ENCODE measurements at regions not wholly inside any gene's neighbourhood (a gene's known extent, or its start where the extent isn't known, plus 50 kb on each side); places are given as distances from the start of the nearest gene placed in this dataset.

DNA sequence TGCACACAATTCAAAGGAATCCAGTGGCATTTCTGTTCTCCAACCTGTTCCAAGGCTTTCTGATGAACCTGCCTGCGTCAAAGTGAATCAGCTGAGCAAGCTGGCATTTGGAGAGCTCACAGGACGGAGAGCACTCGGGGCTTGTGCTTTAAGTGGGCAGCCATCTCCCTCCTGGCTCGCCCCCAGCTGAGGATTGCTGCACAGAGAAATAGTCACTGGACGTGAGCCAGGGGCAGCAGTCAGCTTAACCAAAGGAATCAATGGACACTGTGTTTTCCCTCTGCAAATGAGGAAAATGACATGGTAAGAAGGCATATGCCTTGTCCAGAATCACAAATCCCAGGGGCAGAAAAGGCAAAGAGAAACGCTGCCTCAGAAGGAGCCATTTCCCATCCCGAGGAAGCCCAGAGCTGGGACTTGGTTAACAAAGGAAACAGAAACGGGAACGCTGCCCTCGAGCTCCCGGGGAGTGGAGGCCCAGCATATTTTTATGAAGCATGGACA, 299.4 kb downstream of the ZSWIM6 start:
- Histone ChIP-seq H3K4ac (ENCODE audit: low read length) (no peak overlapping the region), H3K9me3 (replicated peaks in 1 of 2; ENCODE audit: control insufficient read depth in 2 of 2, insufficient read depth in 1 of 2, low read depth in 1 of 2, low read length in 2 of 2) (no peaks in the 10 kb centered on the region), H3K14ac (ENCODE audit: low read length) (no peak overlapping the region), H2AFZ (ENCODE audit: low read length) (peak overlapping the region; percentile 87), H3K4me1 (ENCODE audit: control insufficient read depth in 2 of 2, insufficient read depth in 1 of 2, low read depth in 1 of 2, low read length in 2 of 2) (peaks cover 7 to 9% of the 10 kb centered on the region in 2 donors), H3K4me3 (ENCODE audit: low read length in 2 of 2) (no peak overlapping the region), H2AK5ac (ENCODE audit: low read depth, low read length) (no peak overlapping the region), H3K18ac (ENCODE audit: low read length) (no peak overlapping the region), H3K79me1 (ENCODE audit: low read depth, low read length) (peaks cover under 1% of the 10 kb centered on the region), H3K9ac (ENCODE audit: low read depth, low read length, poor library complexity) (no peak overlapping the region), H2BK12ac (ENCODE audit: low read length) (no peak overlapping the region), H2BK120ac (ENCODE audit: low read depth, low read length) (no peak overlapping the region), H3K27me3 (ENCODE audit: control insufficient read depth in 3 of 3, insufficient read depth in 3 of 3, low read depth in 1 of 3, low read length in 3 of 3) (no peaks in the 10 kb centered on the region), H3K27ac (replicated peaks; ENCODE audit: low read length) (peak overlapping the region; percentile 11), H4K8ac (ENCODE audit: low read depth, low read length) (no peak overlapping the region), H4K91ac (ENCODE audit: low read depth, low read length, poor library complexity) (no peak overlapping the region), H3K36me3 (replicated peaks in 1 of 2; ENCODE audit: control insufficient read depth in 2 of 2, insufficient read depth in 2 of 2, low read length in 2 of 2) (no peaks in the 10 kb centered on the region), H3K4me2 (ENCODE audit: insufficient read depth, low read length, poor library complexity, severe bottlenecking) (no peak overlapping the region), H3K23ac (ENCODE audit: low read depth, low read length, poor library complexity) (no peak overlapping the region), H2BK15ac (ENCODE audit: low read length) (no peak overlapping the region), H2BK5ac (ENCODE audit: low read length) (no peak overlapping the region)
- WGBS, 2 donors (ENCODE audit: extremely low coverage in 2 of 2, insufficient read length in 2 of 2, insufficient replicate concordance in 1 of 2), result no CpG with 5 or more reads among the region's 11 CpGs
- DNase-seq (ENCODE audit: low spot score), result no peak

DNA sequence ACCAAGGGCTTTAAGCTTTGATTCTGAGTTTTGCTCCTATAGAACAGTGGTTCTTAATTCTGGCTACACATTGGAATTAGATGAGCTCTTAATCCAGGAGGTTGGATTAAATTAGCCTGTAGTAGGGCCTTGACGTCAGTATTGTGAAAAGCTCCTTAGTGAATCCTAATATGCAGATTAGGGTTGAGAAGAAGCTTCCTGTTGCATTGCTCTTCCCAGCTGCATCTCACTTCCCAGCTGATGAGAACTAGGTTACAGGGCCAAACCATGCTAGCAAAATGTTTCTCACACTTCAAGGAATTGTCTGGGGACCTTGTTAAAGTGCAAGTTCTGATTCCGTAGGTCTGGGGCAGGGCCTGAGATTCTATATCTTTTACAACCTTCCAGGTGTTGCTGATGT, 300.0 kb downstream of the ZSWIM6 start:
- Histone ChIP-seq H3K4me2 (ENCODE audit: insufficient read depth, low read length, poor library complexity, severe bottlenecking) (no peak overlapping the region), H3K27ac (replicated peaks; ENCODE audit: low read length) (no peak overlapping the region), H4K8ac (ENCODE audit: low read depth, low read length) (no peak overlapping the region), H3K79me1 (ENCODE audit: low read depth, low read length) (no peaks in the 10 kb centered on the region), H3K18ac (ENCODE audit: low read length) (no peak overlapping the region), H2BK15ac (ENCODE audit: low read length) (no peak overlapping the region), H3K4me3 (ENCODE audit: low read length in 2 of 2) (no peak overlapping the region), H3K4ac (ENCODE audit: low read length) (no peak overlapping the region), H3K27me3 (ENCODE audit: control insufficient read depth in 3 of 3, insufficient read depth in 3 of 3, low read depth in 1 of 3, low read length in 3 of 3) (no peaks in the 10 kb centered on the region), H3K23ac (ENCODE audit: low read depth, low read length, poor library complexity) (no peak overlapping the region), H3K9me3 (replicated peaks in 1 of 2; ENCODE audit: control insufficient read depth in 2 of 2, insufficient read depth in 1 of 2, low read depth in 1 of 2, low read length in 2 of 2) (no peaks in the 10 kb centered on the region), H2BK5ac (ENCODE audit: low read length) (no peak overlapping the region), H3K4me1 (ENCODE audit: control insufficient read depth in 2 of 2, insufficient read depth in 1 of 2, low read depth in 1 of 2, low read length in 2 of 2) (peaks cover 11 to 12% of the 10 kb centered on the region in 2 donors), H2BK12ac (ENCODE audit: low read length) (no peak overlapping the region), H3K9ac (ENCODE audit: low read depth, low read length, poor library complexity) (no peak overlapping the region), H2BK120ac (ENCODE audit: low read depth, low read length) (no peak overlapping the region), H3K14ac (ENCODE audit: low read length) (no peak overlapping the region), H2AK5ac (ENCODE audit: low read depth, low read length) (no peak overlapping the region), H2AFZ (ENCODE audit: low read length) (peak overlapping the region; percentile 87), H3K36me3 (replicated peaks in 1 of 2; ENCODE audit: control insufficient read depth in 2 of 2, insufficient read depth in 2 of 2, low read length in 2 of 2) (no peaks in the 10 kb centered on the region), H4K91ac (ENCODE audit: low read depth, low read length, poor library complexity) (no peak overlapping the region)
- no peak for DNase-seq (ENCODE audit: low spot score)
- WGBS, 2 donors (ENCODE audit: extremely low coverage in 2 of 2, insufficient read length in 2 of 2, insufficient replicate concordance in 1 of 2), result no CpG with 5 or more reads among the region's 2 CpGs

DNA sequence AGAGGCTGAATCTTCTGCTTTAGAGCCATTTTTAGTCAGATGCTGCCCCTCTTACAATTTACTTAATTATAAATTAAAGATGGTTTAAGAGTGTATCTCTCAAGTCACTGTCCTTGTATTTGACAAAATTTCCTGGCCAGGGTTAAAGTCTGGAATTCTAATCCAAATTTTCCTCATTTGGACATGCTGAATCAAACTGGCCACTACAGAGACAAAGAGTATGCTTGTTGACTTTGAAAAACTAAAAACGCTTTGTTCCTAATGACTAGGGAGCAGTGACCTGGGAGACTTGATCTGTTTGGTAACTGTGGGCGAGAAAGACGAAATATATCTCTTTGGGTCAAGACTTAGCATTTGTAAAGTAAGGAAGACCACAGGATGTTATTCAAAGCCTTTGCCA, 303.2 kb downstream of the ZSWIM6 start:
- H3K4ac ChIP-seq (ENCODE audit: low read length), result no peak overlapping the region
- no peaks in the 10 kb centered on the region for H3K9me3 ChIP-seq (replicated peaks in 1 of 2; ENCODE audit: control insufficient read depth in 2 of 2, insufficient read depth in 1 of 2, low read depth in 1 of 2, low read length in 2 of 2)
- H2BK5ac ChIP-seq (ENCODE audit: low read length), result no peak overlapping the region
- no peak for DNase-seq (ENCODE audit: low spot score)
- H3K4me2 ChIP-seq (ENCODE audit: insufficient read depth, low read length, poor library complexity, severe bottlenecking), result no peak overlapping the region
- no peak overlapping the region for H4K8ac ChIP-seq (ENCODE audit: low read depth, low read length)
- no CpG with 5 or more reads among the region's 3 CpGs for WGBS, 2 donors (ENCODE audit: extremely low coverage in 2 of 2, insufficient read length in 2 of 2, insufficient replicate concordance in 1 of 2)
- H3K36me3 ChIP-seq (replicated peaks in 1 of 2; ENCODE audit: control insufficient read depth in 2 of 2, insufficient read depth in 2 of 2, low read length in 2 of 2), result no peaks in the 10 kb centered on the region
- peaks cover 22 to 26% of the 10 kb centered on the region in 2 donors for H3K4me1 ChIP-seq (ENCODE audit: control insufficient read depth in 2 of 2, insufficient read depth in 1 of 2, low read depth in 1 of 2, low read length in 2 of 2)
- H2AFZ ChIP-seq (ENCODE audit: low read length), result no peak overlapping the region
- no peak overlapping the region for H4K91ac ChIP-seq (ENCODE audit: low read depth, low read length, poor library complexity)
- no peaks in the 10 kb centered on the region for H3K27me3 ChIP-seq (ENCODE audit: control insufficient read depth in 3 of 3, insufficient read depth in 3 of 3, low read depth in 1 of 3, low read length in 3 of 3)
- no peak overlapping the region for H3K14ac ChIP-seq (ENCODE audit: low read length)
- no peak overlapping the region for H2BK12ac ChIP-seq (ENCODE audit: low read length)
- no peak overlapping the region for H3K27ac ChIP-seq (replicated peaks; ENCODE audit: low read length)
- H3K79me1 ChIP-seq (ENCODE audit: low read depth, low read length), result no peaks in the 10 kb centered on the region
- no peak overlapping the region for H3K18ac ChIP-seq (ENCODE audit: low read length)
- H2BK120ac ChIP-seq (ENCODE audit: low read depth, low read length), result no peak overlapping the region
- H3K4me3 ChIP-seq (ENCODE audit: low read length in 2 of 2), result no peak overlapping the region
- no peak overlapping the region for H3K23ac ChIP-seq (ENCODE audit: low read depth, low read length, poor library complexity)
- H2AK5ac ChIP-seq (ENCODE audit: low read depth, low read length), result no peak overlapping the region
- no peak overlapping the region for H3K9ac ChIP-seq (ENCODE audit: low read depth, low read length, poor library complexity)
- no peak overlapping the region for H2BK15ac ChIP-seq (ENCODE audit: low read length)

DNA sequence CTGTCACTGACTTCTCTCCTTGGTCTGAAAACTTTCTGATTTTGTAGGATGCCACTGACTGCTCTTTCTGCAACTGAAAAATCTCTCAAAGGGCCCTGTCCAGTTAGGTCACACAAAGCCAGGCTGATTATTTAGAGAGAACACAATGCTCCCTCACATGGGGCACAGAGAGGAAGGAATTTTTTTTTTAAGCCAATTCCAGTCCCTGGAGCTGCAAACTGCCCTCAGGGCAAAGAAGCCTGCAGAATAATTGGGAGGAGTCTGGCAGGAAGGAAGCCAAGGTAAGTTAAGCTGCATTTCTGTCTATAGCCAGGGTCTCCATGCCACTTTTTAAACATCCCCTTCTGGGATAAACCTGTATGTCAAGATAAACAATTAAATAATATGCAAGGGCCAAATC, 305.5 kb downstream of the ZSWIM6 start:
- Histone ChIP-seq H3K4ac (ENCODE audit: low read length) (no peak overlapping the region), H2AK5ac (ENCODE audit: low read depth, low read length) (no peak overlapping the region), H3K9ac (ENCODE audit: low read depth, low read length, poor library complexity) (no peak overlapping the region), H4K8ac (ENCODE audit: low read depth, low read length) (no peak overlapping the region), H2BK15ac (ENCODE audit: low read length) (no peak overlapping the region), H2AFZ (ENCODE audit: low read length) (peak overlapping the region; percentile 6), H2BK12ac (ENCODE audit: low read length) (no peak overlapping the region), H3K18ac (ENCODE audit: low read length) (no peak overlapping the region), H3K9me3 (replicated peaks in 1 of 2; ENCODE audit: control insufficient read depth in 2 of 2, insufficient read depth in 1 of 2, low read depth in 1 of 2, low read length in 2 of 2) (no peaks in the 10 kb centered on the region), H3K27ac (replicated peaks; ENCODE audit: low read length) (no peak overlapping the region), H3K27me3 (ENCODE audit: control insufficient read depth in 3 of 3, insufficient read depth in 3 of 3, low read depth in 1 of 3, low read length in 3 of 3) (no peaks in the 10 kb centered on the region), H3K4me3 (ENCODE audit: low read length in 2 of 2) (no peak overlapping the region), H3K23ac (ENCODE audit: low read depth, low read length, poor library complexity) (no peak overlapping the region), H3K4me1 (ENCODE audit: control insufficient read depth in 2 of 2, insufficient read depth in 1 of 2, low read depth in 1 of 2, low read length in 2 of 2) (peaks cover 21 to 28% of the 10 kb centered on the region in 2 donors), H3K79me1 (ENCODE audit: low read depth, low read length) (no peaks in the 10 kb centered on the region), H2BK120ac (ENCODE audit: low read depth, low read length) (no peak overlapping the region), H2BK5ac (ENCODE audit: low read length) (no peak overlapping the region), H3K4me2 (ENCODE audit: insufficient read depth, low read length, poor library complexity, severe bottlenecking) (no peak overlapping the region), H4K91ac (ENCODE audit: low read depth, low read length, poor library complexity) (no peak overlapping the region), H3K14ac (ENCODE audit: low read length) (no peak overlapping the region), H3K36me3 (replicated peaks in 1 of 2; ENCODE audit: control insufficient read depth in 2 of 2, insufficient read depth in 2 of 2, low read length in 2 of 2) (no peaks in the 10 kb centered on the region)
- no peak for DNase-seq (ENCODE audit: low spot score)
